ENCODE measurements at regions not wholly inside any gene's neighbourhood (a gene's known extent, or its start where the extent isn't known, plus 50 kb on each side); places are given as distances from the start of the nearest gene placed in this dataset.
"Not testable (repeated sequence)": the region's sequence is repeated elsewhere in the genome, so short reads cannot be mapped to it uniquely, and the experiment has no call there.

DNA sequence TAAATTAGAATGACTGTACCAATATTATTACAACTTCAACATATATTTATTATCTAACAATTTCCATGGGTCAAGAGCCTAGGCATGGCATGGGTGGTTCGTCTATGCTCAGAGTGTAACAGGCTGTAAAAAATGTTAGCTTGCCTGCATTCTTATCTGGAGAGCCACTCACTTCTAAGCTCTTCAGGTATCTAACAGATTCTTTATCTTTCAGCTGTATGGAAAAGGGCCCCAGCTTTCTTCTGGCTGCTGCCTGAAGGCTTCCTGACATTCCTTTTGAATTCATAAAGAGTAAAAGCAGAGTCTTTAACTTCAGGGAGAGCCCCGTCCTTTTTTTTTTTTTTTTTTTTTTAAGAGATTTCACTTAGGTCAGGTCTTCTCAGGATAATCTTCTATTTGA, 648.8 kb downstream of the NXPH1 start:
- no peak for DNase-seq

GRCh38 chr7:9083837-9084236, 650.4 kb downstream of the NXPH1 start:
- no peak for DNase-seq

- no peak for DNase-seq
These were observed 657.9 kb downstream of the NXPH1 start for GRCh38 chr7:9091282-9091681.

DNA sequence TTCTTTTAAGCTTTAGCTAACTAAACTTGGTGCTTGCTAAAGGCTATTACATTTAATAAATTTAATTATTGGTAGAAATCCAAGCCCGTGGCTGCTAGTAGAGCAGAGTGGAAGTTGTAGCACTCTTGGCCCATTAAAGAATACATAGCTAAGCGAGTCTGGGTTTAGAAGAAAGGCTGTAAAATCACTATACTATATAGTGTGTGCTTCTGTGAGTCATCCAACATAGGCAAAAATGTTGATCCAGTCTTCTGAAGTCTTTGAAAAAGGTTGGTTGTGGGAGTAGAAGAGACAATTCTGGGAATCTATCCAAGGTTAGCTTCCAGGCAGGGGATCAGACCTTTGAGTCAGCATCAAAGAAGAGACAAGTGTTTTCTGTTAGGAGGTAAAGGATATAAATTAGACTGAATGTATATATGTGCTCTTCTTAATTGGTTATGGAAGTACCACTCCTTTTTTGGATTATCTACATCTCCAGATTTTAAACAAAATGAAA, 664.2 kb downstream of the NXPH1 start:
- no peak for DNase-seq

DNA sequence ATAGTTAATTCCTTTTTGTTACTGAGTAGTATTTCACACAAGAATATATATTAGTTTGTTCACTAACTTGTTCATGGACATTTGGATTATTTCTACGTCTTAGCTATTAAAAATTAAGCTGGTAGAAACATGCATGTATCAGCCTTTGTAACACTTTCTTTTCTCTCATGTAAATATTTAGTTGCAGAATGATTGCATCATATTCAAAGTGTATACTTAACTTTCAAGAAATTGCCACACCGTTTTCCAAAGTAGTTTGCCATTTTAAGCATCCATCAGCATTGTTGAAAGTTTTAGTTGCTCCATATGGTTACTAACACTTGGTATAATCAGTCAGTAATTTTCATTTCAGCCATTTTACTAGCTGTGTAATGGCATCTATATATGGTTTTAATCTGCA, 666.9 kb downstream of the NXPH1 start:
- no peak for DNase-seq

DNA sequence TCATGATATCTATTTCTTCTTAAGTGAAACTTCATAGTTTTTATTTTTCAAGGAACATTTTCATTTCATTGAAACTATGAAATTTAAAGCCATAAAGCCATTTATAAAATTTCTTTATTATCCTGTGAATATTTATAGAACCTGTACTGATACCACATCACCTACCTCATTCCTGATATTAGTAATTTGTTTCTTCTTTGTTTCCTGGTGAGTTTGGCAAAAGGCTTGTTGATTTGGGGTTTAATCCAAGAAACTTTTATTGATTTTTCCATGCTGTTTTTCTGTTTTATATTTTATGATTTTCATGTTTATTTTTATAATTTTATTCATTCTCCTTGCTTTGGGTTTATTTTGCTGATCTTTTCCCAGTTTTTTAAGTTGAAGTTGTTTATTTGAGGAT, 669.4 kb downstream of the NXPH1 start:
- no peak for DNase-seq

- DNase-seq = no peak
These were observed 673.3 kb downstream of the NXPH1 start for GRCh38 chr7:9106747-9107146.

DNA sequence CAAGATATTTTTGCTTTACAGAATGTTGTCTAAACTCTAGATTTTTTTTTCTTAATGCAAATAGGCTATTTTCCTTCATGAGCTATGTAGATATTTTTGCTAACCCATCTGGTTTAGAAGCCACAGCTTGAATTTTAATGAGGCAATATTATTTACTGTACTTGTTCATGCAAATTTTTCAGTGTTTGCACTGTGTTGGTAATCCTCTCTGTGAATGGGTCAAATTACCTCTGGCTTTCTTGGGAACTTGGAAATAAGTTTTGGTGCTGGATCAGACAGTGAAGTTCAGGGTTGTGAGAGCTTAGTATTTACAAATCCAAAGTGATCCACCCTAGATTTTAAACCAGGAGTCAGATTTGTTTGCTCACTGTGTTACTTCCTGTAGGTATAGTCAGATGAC, 686.9 kb downstream of the NXPH1 start:
- no peak for DNase-seq

- DNase-seq = no peak
These were observed 690.9 kb downstream of the NXPH1 start for GRCh38 chr7:9124320-9124719.

GRCh38 chr7:9125246-9125645, 691.8 kb downstream of the NXPH1 start:
- no peak for DNase-seq

GRCh38 chr7:9127901-9128300, 694.5 kb downstream of the NXPH1 start:
- no peak for DNase-seq

DNA sequence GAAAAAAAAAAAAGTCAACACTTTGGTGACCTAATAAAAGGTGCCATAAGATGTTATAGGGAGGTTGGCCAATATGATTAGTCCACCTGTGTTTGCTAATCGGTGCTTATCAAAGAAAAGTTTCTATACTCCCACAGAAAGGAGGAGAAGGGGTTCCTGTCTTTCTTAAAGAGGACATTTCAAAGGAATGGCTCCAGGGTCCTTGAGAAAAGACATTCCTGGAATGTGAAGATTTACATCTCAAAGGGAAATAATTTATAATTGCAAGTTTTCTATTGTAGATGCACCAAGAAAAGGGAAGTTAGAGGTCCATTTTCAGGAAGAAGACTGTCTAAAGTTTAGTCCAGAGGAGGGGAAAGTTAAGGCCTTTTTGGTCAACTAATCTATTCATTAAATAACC, 715.3 kb downstream of the NXPH1 start:
- DNase-seq = no peak

DNA sequence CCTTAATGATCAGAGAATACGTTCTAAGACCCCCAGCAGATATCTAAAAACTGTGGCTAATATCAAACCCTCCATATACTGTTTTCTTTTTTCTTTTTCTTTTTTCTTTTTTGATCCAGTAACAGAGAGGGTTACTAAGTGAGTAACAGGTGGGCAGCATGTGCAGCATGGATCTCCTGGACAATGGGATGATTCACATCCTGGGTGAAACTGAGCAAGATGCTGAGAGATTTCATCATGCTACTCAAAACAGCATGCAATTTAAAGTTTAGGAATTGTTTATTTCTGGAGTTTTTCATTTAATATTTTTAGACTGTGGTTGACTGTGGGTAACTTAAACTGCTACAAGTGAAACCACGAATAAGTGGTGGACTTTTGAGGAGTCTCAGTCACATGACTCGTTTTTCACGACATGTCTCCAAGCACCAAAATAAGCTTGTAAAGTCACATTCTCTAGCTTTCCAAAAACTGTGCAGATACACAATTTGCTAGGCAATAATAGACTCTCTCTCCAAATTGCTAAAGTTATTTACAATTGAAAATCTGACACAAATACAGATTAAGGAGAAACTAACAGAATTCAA, 716.2 kb downstream of the NXPH1 start:
- DNase-seq = no peak

DNA sequence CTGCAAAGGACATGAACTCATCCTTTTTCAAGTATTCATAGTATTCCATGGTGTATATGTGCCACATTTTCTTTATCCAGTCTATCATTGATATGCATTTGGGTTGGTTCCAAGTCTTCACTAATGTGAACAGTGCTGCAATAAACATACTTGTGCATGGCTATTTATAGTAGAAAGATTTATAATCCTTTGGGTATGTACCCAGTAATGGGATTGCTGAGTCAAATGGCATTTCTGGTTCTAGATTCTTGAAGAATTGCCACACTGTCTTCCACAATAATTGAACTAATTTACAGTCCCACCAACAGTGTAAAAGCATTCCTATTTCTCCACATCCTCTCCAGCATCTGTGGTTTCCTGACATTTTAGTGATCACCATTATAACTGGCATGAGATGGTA, 730.3 kb downstream of the NXPH1 start:
- not testable (repeated sequence) for DNase-seq

- no peak for DNase-seq
These were observed 742.5 kb downstream of the NXPH1 start for GRCh38 chr7:9175871-9176270.

DNA sequence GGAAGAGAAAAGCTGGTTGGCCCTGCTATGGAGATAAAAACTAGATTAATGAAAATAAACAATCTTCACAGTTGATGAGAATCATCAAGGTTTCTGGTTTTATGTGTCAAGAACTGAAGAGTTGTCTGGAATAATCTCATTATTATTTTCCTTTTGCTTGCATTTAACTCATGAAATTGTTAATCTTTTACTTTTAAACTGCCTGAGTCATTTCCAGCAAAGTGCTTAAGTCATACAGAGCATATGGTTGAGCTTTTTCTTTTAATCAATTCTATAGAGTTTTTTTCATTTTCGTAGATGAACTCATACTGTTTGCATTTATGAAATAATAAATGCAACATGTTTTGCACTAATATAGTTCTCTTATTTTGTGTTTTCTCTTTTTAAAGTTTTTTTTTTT, 747.9 kb downstream of the NXPH1 start:
- no peak for DNase-seq

DNA sequence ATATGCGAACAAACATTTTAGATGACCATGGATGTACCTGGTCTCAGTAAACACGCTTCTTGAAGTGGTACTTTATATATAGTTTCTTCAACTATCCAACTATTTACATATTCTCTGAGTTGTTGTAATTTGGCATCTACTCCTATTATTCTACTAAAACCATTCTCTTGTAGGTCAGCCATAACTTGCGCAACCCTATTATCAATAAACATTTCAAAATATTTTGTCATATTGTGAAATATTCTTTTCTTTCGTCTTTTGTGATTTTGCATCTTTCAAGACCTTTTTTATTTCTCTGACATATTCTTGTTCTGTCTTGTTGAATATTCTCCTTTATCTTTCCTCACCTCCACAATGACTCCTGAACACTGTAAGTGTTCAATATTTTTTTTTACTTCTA, 753.3 kb downstream of the NXPH1 start:
- DNase-seq = no peak

DNA sequence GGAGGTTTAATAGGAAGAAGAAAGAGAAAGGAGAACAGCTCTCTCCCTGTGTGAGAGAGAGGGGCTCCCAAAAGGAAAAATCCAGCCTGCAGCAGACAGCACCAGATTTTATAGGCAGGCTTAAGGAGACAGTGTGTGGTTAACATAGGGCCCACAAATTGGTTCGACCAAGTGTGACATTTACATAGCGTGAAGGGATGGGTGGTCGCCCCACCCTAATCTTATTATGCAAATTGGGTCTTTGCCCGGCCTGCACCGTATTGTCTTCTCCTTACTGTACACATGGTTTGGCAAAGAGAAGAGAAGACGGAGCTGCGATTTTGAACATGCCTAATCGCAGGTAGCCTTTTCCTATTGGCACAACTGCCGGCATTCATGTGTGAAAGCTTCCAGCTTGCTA, 756.3 kb downstream of the NXPH1 start:
- DNase-seq = no peak

GRCh38 chr7:9192969-9193368, 759.6 kb downstream of the NXPH1 start:
- DNase-seq = no peak

- no peak for DNase-seq
These were observed 767.2 kb downstream of the NXPH1 start for GRCh38 chr7:9200626-9201025.

DNA sequence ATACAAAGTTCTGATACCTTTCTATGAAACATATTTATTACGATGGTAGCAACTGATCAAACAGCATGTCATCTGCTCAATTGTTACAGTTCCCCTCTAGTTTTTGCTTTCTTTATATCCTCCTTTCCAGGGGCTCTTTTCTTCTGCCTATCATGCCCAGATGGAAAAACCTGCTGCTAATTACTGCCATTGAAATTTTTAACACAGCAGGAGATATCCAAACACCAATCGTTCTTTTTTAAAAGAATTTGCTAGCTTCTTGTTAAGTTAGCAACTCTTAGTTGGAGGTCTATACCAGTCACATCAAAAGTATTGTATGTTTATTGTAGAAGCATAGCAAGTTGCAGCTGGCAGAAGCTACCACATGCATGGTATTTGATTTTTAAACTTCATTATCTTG, 768.5 kb downstream of the NXPH1 start:
- no peak for DNase-seq

DNA sequence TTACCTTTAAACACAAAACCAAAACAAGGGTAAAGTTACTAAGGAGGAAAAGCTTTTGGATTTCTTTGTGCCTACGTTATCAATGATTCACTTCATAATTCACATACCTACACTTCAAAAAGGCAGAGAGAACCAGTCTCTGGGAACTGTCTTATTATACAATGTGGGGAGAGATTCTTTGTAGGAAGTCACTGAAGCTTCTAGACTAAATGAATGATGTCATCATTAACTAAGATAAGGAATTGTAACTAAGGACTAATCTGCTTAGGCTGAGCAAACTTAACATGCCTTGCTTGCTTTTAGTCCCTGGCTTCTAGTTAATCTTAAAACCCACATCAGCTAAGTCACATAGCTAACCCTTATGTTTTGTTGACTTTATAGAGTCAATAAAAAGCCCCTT, 771.2 kb downstream of the NXPH1 start:
- no peak for DNase-seq

DNA sequence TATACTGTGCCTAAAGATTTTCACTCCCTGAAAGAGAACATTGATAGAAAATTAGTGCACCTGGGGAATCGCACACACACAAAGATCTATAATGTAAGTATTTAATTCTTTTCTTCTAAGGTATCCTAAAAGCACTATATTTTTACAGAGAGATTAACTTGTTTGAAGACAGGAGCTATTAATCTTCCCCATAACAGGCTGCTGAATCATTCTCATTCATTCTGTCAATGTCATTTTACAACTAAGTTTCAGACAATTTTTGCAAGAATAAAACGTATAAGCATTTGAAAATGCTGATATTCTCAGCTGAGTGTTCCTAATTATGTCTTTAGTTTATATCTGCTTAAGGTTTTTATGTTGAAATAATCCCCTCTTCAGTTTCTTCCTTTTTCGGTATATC, 776.7 kb downstream of the NXPH1 start:
- DNase-seq = no peak

DNA sequence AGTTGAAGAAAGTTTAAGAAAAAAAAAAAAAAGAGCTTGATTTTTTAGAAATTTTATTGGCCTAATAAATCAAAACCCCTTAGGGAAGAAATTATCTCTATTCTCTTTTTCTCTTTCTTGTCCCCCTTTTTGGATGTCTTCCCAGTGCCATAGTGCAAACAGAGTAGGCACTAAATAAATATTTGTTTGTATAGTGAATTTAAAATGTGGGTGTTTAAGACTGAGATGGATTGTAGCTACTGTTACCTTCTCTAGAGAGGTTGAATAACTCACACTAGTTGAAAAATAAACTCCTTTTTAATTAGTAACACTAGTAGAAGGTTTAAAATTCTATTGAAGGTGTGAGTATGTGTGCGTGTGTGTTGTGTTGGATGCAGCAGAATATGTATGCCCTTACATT, 783.8 kb downstream of the NXPH1 start:
- DNase-seq = no peak

- no peak for DNase-seq
These were observed 793.1 kb downstream of the NXPH1 start for GRCh38 chr7:9226500-9226899.

DNA sequence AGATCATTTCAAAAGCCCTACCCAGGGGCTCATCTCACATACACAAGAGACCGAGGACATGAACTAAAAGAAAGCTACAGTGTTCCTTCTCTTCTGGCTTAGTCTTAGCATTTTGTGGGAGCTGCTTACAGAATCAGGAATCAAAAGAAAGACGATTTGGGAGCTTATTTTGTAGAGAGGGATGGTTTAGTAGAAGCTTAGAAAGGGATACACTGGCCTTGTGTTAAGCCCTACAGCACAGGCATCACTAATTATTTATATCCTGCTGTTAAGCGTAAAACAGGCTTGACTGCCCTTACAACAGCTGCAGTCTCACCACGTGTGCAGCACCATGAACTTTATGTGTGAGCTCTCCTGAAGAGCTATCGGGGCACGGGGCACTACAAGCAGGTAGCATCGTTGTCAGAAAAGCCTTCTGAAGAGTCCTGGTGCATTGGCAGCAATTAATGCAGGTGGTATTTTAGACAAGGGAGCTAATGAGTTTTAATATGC, 798.3 kb downstream of the NXPH1 start:
- no peak for DNase-seq
